OCI-M2 (cell line): ENCODE measurements at regions not wholly inside any gene's neighbourhood (a gene's known extent, or its start where the extent isn't known, plus 50 kb on each side); places are given as distances from the start of the nearest gene placed in this dataset.
"Not testable (repeated sequence)": the region's sequence is repeated elsewhere in the genome, so short reads cannot be mapped to it uniquely, and the experiment has no call there.

ENCODE experiments used
- DNase-seq: peaks from one replicate; lab custom pipeline; 2025; ENCODE audit not compliant: unreplicated experiment; lab: John Stamatoyannopoulos, UW

DNA sequence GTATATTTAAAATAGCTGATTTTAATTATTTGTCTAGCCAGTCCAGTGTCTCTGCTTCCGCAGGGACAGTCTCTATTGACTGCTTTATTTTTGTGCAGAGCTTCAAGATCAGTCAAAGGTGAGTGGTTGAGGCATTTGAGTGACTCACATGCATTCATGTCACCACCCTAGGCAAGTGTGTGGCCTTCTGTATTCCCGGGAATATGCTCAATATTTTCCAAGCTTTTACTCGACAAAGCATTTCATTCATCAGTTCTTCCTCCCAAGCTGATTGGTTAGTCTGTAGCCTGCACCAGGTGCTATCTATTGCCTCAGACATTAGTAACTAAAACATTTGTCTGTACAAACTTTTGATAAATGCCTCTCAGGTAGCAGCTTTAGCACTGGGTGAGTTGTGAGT lies 471.5 kb upstream of the NRG3 start:
- DNase-seq: no peak

DNA sequence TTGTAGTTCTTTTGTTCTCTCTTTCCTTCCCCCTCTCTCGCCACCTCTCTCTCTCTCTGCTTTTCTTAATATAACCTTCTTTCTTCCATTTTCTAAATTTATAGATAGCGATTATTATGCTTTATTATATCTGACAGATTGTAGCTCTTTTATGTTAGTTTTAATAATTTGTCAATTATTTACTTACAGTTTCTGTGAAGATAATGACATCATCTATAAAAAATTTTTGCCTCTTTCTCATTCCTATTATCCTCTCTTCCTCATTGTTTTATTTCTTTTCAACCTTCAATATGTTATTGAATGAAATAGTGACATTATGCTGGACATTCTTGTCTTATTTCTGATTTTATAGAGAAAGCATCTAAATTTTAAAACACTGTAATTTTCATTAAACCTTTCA lies 469.6 kb upstream of the NRG3 start:
- DNase-seq: no peak

DNA sequence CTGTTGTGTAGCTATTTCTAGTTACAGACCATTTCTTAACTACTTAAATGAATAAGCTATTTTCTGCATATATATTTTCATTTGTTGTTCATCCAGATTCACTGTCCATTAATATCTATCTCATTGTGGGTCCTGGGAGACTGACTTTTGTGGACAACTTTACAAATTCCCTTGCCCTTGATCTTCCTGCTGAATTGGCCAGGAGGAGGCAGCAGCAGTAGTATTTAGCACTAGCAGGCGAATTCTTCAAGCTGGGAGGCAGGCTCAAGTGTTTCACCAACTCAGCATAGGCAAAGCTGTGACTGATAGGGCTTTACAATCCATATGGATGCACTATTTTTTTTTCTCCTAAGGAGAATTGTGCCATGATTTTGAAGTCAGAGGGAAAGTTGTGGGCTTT lies 461.0 kb upstream of the NRG3 start:
- no peak for DNase-seq

DNA sequence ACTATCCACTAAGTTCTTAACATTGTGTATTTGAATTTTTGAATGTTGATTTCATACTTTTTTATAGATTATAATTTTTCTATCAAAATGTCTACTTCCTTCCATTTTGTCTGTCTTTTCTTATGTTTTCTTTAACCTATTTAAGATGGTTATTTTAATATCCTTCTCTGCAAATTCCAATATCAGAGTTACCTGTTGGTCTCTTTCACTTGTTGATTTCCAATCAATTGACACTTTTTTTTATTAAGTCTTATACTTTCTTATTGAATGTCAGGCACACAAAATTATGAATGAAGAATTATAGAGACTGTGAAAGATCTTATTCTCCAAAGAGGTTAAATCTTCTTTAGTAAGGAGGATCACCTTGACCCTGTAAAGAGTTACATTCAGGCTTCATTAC lies 448.3 kb upstream of the NRG3 start:
- no peak for DNase-seq

GRCh38 chr10:81428456-81429134 lies 446.4 kb upstream of the NRG3 start:
- DNase-seq: no peak

DNA sequence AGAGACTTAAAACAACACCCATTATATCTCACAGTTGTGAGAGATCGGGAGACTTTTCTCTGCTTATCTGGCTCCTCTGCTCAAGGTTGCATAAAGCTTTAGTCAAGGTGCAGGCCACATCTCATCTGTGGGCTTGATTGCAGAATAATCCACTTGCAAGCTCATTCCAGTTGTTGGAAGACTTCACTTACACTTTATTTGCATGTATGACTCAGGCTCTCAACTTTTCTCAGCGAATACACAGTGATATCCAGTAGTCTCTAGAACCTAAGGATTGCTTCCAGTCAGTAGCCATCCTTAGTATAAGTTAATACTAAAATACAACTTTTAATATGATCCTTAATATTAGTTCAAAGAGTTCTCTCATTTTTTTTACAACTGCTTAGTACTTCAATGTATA lies 435.5 kb upstream of the NRG3 start:
- no peak for DNase-seq

- not testable (repeated sequence) for DNase-seq
These were observed 433.4 kb upstream of the NRG3 start for GRCh38 chr10:81441624-81442023.

DNA sequence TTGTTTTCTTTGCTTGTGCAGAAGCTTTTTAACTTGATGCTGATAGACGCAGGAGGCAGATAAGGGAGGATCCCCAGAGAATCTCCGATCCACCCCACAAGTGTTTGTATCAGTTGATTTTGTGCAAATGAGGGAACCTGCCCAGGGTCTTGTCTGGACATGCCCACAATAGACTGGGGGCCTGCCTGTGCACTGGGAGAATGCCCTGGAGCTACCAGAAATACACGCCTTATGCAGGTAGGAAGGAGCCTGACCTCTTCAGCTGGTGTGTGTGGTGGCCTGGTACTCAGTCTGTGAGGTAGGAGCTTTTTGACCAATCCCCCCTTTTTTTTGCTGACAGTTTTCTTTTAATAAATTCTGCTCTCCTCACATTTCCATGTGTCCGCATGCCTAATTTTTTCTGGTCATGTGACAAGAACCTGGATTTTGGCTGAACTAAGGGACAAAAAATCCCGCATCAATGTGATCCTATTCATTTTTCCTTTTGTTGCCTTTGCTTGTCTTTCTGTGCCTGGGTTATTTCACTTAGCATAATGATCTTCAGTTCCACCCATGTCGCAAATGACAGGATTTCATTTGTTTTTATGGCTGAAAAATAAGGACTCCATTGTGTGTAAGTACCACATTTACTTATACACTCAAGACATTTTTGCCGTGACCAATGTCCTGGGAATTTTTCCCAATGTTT lies 430.6 kb upstream of the NRG3 start:
- no peak for DNase-seq

GRCh38 chr10:81450651-81451050 lies 424.3 kb upstream of the NRG3 start:
- DNase-seq: no peak

DNA sequence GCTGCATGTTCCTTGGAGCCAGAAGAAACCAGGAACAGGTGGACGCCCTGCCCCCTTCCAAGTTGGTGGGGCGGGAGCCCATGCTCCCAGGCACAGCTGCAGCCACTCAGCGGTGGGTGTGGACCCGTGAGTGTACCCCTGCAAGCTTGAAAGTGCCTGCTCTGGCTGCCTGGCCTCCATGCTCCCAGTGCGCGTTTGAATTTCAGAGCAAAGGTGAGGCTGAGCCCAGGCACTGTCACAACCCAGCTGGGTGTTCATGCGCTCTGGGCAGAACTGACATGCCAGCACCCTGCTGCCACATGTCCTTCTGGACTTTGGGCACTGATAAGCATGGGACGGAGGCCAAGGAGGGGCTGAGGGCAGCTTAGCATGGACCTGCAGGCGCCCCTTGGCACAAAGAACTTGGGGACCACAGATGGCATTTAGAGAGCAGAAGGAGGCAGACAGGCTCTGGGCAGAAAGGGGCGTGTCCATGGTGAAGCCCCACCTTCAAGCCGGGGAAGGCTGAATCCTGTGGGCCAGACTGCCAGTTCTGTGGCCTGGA lies 402.0 kb upstream of the NRG3 start:
- no peak for DNase-seq

DNA sequence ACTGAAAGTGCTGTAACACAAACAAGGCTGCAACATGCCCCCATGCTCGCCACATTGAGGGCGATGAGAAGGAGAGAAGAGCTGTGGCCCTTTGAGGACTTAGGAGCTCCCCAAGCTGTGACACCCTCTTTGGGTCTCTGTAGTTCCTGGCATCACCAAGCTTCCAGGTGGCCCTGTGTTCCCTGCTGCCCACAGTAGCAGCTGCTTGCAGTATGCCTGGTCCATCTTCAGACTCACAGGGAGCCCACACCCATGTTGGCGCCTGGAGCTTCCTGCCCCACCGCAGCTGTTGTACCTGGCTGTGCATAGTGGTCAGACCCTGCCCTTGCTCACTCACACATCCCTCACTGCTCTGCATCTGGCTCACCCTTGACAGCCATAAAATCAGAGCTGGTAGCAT lies 401.2 kb upstream of the NRG3 start:
- no peak for DNase-seq

GRCh38 chr10:81479316-81479715 lies 395.7 kb upstream of the NRG3 start:
- no peak for DNase-seq

DNA sequence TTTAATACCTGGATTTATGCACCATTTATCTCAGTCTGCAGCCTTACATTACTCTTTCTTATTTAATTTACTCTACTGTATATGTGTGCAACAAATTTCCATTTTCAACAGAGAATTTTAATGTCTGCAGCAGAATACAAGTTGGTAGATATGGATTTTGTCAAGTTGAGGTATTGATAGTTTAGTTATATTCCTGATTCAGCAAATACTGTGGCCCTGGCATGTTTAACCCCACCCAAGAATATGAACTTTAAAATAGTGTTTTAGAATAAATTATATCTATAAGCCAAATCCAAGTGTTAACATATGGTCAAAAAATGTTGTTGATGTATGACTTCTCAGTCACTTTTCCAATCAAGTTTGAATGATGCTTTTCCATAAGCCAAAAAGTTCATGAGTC lies 378.4 kb upstream of the NRG3 start:
- DNase-seq: no peak

DNA sequence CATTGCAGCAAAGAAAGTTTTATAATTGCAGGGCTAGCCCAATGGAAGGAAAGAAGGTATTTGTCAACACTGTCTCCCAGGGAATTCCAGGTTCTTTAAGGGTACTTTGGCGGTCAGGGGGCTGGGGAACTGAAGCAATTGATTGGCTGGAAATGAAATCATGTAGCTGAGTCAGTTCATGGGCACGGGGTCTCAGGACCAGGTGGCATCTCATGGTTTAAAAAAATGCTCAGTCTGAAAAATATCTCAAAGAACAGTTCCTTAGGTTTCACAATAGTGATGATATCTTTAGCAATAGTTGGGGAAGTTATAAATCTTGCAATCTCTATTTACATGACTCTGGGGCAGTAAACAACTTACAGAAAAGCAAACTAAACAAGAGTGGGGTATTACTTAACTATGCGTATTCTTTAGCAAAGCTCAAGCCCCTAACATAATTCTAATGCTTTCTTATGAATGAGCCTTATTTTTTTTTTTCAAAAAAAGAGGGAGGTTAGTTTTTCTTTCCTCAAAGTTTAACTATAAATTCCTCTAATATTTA lies 376.9 kb upstream of the NRG3 start:
- no peak for DNase-seq

DNA sequence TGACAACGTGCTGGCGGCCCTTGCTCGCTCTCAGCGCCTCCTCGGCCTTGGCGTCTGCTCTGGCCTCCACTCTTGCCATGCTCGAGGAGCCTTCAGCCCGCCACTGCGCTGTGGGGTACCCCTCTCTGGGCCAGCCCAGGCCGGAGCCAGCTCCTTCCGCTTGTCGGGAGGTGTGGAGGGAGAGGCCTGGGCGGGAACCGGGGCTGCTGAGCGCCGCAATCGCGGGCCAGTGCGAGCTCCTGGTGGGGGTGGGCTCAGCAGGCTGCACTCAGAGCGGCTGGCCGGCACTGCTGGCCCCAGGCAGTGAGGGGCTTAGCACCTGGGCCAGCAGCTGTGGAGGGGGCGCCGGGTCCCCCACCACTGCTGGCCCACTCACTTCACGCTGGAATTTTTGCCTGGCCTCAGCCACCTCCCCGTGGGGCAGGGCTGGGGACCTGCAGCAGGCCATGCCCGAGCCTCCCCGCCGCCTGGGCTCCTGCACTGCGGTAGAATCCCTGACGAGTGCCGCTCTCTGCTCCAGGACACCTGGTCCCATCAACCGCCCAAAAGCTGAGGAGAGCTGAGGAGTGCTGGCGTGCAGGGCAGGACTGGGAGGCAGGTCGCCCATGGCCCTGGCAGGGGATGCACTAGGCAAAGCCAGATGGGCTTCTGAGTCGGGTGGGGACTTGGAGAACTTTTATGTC lies 372.2 kb upstream of the NRG3 start:
- no peak for DNase-seq

GRCh38 chr10:81505777-81506176 lies 369.2 kb upstream of the NRG3 start:
- not testable (repeated sequence) for DNase-seq

- DNase-seq: no peak
These were observed 360.2 kb upstream of the NRG3 start for GRCh38 chr10:81514811-81515210.

DNA sequence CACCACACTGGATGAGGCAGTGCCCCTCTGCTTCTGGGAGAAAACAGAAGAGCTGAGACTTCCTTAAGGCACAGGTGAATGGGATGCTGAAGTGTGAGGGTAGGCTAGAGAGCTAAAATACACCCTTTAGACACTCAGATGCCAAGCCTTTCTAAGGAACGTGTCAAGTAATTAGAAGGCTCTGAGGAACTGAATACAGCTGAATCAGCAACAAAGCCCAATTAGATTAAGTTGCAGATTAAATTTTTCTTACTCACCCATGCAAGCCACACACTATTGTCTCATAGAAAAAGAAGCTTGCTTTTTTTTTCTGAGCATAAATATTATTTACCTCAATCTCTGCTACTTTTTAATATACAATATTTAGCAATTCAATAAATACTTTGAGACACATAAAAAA lies 354.3 kb upstream of the NRG3 start:
- no peak for DNase-seq

DNA sequence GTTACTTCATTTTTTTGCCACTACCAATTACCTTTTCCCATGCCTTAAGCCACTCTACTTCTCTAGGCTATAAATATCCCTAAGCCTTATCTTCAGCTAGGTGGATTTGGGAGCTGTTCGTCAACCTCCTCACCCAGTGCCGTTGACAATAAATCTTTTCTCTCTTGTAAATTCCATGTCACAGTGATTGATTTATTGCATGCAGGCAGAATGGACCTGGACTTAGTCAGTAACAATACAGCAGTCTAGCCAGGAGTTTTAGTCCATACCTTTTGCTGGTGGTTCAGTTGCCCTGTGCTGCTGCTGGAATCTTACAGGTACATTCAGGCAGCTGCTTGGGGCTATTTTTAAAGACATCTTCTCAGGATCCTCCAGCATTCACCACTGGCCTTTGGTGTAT lies 350.5 kb upstream of the NRG3 start:
- DNase-seq: no peak

GRCh38 chr10:81532403-81532802 lies 342.6 kb upstream of the NRG3 start:
- DNase-seq: no peak

GRCh38 chr10:81534991-81535390 lies 340.0 kb upstream of the NRG3 start:
- DNase-seq: no peak

- DNase-seq: no peak
These were observed 333.5 kb upstream of the NRG3 start for GRCh38 chr10:81541517-81541916.
